Left lobe of liver (tissue), 2 donors: ENCODE measurements at regions not wholly inside any gene's neighbourhood (a gene's known extent, or its start where the extent isn't known, plus 50 kb on each side); places are given as distances from the start of the nearest gene placed in this dataset.
A peak's percentile ranks its signal among the peaks of the same experiment; 100 is the strongest.

Source experiments
- ATAC-seq: fragments of 200-7000 bp; cut with Tn5 transposase; one replicate; pipeline ENCODE4 v1.9.1; 2020; ENCODE audit warnings: mild to moderate bottlenecking, moderate library complexity
- DNase-seq: peaks from one replicate; pipeline ENCODE4 v3.0.0-alpha.2; 2020; ENCODE audit warnings: low spot score
- donor health status: DM: no; HTN: no; CAD: no; lungs with moderate emphysema.
- donor health status: DM: no; HTN: yes; CAD: no.

DNA sequence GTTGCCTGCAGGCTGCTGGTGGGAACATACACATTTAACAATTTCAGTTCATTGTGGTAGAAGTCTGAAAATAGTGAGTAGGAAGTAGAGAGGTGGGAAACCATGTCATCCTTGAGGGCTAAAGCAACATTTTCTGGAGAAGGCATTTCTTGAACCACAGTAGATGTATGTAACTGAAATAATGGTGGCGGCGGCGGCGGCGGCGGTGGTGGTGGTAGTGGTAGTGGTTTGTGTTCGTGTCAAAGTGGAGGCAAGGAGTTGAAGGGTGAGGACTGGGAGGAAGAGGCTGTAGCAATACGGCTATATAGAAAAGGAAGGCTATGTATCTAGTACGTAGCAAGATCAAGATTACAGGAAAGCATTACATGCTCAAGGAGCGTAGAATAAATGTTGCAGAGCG lies 1381.6 kb upstream of the TENM3 start:
- ATAC-seq = no peak
- no peak for DNase-seq

DNA sequence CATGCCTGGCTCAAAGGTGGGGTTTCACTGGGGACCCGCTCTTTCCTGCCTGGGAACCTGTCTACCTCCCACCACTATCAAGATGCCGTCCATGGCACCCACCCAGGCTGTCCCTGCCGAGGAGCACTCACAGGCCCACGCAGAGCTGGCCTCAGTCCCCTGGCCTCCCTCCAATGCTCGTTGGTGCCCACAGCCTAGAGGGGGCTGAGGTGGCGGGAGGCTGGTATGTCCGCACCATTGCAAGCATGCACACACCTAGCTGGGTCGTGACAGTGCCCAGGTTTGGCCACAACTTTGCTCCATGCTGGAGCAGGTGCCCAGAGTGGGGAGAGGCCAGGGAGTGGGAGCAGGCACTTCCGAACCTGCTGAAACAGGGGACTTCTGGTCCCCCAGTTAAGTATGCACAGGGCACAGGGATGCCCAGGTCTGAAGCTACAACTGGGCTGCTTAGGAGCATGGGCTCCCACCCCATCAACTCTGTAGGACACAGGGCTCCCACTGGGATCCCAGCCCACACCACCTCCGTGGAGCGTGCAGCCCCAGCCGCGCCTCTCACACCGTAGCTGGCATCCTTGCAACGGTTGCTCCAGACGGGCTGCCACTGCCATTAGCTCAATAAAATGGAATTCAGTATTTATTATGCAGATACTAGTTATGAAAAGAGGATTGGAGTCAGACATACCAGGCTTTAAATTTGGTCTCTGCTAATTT lies 1376.1 kb upstream of the TENM3 start:
- ATAC-seq = no peak
- no peak for DNase-seq

DNA sequence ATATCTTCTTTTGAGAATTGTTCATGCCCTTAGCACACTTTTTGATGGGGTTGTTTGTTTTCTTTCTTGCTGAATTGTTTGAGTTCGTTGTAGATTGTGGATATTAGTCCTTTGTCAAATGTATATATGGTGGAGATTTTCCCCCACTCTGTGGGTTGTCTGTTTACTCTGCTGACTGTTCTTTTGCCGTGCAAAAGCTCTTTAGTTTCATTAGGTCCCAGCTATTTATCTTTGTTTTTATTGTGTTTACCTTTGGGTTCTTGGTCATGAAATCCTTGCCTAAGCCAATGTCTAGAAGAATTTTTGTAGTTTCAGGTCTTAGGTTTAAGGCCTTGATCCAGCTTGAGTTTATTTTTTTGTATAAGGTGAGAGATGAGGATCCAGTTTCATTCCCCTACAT lies 1372.6 kb upstream of the TENM3 start:
- DNase-seq (no peak), ATAC-seq (no peak)

DNA sequence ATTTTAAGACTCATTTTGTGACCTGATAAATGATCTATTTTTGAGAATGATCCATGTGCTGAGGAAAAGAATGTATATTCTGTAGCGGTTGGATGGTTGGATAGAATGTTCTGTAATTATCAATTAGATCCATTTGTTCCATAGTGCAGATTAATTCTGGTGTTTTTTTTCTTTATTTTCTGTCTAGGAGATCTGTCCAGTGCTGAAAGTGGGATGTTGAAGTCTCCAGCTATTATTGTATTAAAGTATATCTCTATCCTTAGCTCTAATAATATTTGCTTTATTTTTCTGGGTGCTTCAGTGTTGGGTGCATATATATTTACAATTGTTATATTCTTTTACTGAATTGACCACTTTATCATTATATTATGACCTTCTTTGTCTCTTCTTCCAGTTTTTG lies 1344.9 kb upstream of the TENM3 start:
- ATAC-seq (no peak), DNase-seq (no peak)

DNA sequence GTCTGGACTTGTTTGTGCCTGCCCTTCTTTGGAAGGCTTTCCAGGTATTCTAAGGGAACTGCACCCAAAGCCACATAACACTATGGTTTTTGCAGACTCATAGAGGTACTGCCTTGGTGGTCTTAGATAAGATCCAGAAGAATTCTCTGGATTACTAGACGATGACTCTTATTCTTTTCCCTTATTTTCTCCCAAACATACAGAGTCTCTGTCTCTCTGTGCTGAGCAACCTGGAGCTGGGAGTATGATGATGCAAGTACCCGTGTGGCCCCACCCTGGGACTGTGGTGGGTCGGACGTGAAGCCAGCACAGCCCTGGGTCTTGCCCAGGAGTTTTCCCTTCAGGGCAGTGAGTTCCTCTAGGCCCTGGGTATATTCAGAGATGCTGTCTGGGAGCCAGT lies 1342.4 kb upstream of the TENM3 start:
- no peak for DNase-seq
- no peak for ATAC-seq

DNA sequence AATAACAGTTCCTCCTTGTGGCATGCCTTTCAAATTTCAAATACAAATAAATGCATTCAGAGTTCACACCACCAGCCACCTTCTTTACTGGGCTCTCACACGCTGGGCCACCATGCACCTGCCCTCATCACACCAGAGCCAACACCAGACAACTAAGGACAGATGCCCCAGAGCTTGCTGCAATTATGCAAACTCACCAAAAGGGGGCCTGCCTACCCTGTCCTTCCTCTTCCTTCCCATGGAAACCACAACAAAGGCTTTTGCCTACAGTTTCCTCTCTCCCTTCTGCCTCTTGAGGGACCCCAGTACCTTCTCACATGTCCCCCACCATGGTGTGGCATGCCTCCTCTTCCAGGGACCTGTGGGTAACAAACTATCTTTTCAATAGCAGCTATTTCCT lies 1333.9 kb upstream of the TENM3 start:
- DNase-seq = no peak
- peak; percentile 34 for ATAC-seq

DNA sequence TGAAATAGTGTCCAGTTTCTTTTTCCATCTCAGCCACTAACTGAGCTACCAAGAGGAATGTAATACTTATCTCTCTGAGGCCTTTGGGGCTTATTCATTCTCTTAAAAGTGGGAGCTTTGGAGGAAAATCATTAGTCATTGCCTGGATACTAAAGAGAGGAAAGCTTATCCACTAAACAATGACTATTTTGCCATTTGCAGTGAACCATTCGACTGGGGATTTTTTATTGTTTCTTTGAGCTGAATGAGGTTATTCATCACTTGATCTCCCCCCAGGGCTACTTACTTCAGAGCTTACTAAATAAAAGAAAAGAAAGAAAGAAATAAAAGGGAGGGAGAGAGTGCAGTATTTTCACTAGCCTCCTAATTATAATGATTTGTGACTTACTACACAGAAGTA lies 1329.5 kb upstream of the TENM3 start:
- ATAC-seq = no peak

DNA sequence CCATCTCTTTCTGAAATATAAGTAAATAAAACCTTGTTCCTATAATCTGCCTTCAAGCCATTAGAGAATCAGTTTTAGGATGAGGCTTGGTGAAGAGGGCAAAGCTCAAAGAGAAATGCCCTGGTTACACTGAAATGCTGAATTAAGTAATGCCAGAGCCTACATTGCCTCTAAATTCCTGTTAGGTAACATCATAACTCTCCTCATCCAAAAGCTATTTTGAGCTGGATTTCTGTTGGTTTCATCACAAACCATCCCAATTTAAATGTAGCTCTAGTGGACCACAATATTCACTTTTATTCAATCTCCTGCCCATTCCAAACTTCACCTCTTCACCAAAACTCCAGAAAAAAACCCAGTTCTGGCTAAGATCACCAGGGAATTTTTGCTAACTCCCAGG lies 1319.7 kb upstream of the TENM3 start:
- ATAC-seq (no peak), DNase-seq (no peak)

More for the DNA sequence above, 1329.5 kb upstream of the TENM3 start:
- no peak for DNase-seq

DNA sequence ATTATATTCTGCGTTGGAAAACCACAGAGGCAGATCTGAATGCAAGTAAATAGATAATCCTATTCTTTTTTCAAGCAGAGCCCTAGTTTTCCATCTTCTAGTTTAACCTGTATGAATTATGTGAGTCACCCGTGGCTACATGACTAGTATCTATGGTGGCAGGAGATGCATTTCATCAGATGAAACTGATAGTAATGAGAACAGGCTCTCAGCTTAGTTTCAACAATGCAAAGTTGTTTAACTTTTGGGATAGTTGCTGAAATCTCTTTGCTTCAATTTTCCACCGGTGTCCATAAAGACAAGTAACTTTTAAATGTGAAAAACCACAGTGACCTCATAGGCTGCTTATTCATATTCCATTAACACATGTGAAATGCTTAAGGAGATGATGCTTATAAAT lies 1317.4 kb upstream of the TENM3 start:
- ATAC-seq (no peak), DNase-seq (no peak)

DNA sequence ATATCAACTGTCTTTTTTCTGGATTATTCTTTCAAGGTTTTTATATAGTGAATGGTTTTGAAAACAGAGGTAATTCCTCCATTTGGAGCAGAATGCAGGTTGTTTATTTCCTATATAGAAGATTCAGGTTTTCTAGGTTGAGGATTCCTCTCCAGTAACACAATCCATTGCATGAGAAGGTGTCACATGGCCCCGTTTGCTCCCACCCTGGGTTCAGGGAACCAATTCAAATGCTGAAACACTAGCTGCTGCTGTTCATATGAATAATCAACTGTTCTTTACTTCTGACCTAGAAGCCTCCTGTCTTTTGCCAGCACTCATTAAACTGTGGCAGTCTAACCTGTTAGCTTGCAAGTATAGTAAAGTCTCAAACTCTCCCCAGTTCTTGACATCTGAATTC lies 1316.9 kb upstream of the TENM3 start:
- DNase-seq (no peak), ATAC-seq (no peak)

DNA sequence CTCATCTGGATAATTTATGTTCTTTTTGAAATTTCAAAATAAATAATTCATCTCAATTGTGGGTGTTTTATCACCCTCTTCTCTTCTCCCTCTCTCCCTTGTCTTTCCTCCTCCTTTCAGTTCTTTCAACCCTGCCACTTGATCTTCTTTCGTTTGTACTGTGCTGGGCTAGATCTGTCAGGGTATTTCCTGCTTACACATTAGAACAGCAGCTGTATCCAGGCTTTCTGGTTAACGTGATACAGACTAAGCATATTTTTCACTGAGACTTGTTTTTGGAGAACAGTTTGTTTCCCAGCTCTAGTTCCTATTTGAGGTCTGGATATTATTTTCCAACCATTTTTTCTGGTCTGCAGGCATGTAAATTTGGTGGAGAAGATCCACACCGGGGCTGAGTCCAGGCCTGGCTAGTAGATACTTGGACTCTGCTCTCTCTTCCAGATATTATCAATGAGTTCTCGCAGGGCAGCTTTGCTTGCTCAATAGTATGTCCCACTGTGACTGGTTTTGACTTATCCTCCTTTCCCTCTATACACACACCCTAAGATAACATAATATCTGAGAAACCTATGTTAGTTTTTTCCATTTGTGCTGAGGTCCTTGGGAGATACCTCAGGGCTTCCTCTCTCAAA lies 1310.7 kb upstream of the TENM3 start:
- DNase-seq (no peak), ATAC-seq (peak; percentile 73)

DNA sequence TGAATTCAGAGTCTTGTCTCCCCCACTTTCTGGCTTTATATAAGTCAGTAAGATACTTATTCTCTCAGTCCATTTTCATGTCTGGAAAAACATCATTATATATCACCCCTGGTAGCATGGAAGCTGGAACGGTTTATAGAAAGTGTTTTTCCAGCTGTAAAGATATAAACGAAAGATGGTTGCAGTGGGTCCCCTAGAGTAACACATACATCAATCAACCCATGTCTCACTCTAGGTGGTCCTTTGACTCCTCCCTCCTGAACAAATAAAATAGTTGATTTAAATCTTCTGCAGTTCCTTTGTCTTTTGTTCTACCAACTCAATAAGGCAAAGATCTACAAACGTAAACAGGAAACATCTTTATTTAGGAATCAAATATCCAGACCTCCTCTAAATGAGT lies 1306.1 kb upstream of the TENM3 start:
- ATAC-seq = no peak
- DNase-seq = no peak

DNA sequence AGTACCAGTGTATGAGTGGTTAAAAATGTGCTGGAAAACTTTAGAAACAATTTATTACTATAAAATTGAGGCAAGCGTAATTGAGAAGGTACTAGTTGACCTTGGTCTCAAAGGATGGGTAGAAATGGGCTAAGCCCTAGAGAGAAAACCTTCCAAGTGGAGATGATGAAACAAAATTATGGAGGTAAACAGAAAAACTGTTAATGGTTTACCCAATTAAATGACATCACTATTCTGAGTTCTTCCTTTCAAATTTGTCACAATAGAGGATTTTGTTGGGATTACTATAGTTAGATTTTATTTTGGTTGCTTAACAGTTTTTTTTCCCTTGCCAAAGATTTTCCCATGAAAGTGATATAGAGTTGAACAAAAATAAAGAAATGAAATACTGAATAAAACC lies 1302.5 kb upstream of the TENM3 start:
- DNase-seq = no peak
- no peak for ATAC-seq

DNA sequence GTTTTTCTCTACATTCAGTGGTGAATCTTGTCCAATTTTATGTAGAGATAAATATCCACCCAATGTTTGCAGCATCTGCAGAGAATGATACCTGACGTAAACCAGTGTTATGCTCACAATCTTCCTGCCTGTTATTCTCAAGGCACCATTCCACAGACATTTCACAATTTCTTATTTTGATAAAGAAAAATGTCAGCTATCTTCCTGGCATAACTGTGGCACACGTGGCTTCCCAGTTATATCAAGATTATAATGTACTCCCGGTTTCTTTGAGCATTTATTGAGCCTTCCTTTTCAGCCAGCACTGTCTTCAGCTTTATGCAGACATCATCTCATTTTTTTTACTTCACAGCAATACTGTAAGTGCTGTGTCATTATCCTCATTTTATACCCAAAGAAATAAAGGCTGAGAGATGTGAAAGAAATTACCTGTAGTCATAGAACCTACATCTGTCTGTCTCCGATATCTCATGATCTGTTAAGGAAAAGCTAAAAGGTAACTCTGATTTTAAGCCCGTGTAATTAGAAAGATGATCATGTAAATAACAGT lies 1300.8 kb upstream of the TENM3 start:
- no peak for DNase-seq
- no peak for ATAC-seq

DNA sequence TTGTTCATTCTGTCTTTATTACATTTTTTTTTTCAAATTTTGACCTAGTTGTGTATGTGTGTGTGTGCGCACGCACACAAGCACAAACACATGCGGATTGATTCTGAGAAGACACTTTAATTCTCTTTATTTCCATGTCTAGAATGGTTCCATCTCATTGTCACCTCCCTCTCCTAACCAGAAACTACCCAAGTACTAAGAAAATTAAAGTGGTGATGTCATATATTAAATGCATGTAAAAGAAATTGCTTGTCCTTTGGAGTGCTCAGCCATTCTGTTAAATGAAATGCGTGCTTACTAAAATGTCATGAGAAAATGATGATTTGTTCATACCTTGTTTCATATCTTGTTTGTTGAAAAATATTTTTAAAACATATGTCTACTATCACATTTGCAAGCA lies 1297.0 kb upstream of the TENM3 start:
- DNase-seq = no peak
- ATAC-seq = no peak

DNA sequence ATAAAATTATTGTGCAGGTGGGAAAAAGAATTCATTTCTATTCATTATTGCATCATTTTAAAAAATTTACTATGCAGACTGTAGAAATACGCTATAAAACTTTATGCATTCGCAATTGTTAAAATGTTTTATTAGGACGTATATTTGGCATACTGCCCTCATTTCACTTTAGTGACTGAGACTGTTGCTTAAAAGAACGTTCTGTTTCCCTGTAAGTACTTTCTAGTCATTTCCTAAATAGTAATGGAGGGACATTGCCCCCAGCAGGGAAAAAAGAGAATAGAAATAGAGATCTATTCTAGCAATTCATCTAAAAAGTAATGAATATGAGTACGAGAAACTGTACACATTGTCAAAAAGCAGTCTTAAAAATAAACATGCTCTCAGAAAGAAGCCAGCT lies 1295.8 kb upstream of the TENM3 start:
- no peak for DNase-seq
- no peak for ATAC-seq

DNA sequence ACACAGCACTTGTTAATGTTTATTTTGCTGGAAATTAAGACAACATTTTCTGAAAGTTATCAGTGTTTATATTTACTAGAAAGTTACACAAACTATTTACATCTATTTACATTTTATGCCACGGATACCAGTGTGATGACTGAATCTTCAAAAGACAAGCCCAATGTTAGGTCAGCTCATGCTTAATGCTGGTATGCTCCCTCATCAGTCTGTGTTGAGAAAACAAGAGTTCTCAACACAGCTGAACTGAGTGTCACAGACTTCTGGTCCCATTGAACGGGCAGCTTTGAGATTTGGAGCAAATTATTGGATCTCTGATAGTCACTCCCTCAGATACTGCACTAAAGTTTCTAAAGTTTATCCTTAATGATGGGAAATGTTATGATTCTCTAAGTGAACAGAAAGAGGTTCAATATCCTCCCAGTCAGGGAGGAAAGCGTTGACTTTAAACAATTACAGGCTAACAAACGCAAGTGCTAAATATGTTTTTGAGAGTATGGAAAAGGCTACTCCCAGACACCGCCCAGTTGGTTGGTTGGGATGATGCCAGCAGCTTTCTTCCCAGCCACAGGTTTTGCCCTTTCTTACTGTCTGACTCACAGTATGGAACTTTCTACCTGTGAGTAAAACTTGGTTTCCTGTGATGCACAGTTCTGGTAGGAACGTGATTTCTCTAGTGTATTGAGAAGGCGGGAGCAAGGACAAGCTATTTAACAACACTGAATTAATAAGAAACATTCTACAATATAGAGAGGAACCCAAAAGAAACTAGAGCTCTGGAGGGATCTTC lies 1293.6 kb upstream of the TENM3 start:
- no peak for ATAC-seq
- DNase-seq = no peak

DNA sequence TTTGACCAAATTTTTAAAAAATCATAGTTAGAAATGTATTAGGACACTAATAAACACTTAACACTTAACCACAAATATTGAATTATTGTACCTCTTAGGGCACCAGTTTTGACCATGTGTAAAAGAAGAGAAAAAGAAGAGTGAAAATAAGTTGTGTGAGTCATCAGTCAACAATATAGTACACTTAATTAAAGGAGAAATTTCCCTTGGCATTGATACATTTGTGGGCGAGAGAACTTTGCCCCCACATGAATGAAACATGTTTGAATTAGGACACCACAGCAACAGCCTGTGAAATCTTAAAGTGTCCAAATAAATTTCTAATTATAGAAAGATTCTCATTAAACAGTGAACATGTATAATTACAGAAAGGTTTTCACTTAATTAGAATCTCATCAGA lies 1292.8 kb upstream of the TENM3 start:
- no peak for DNase-seq

DNA sequence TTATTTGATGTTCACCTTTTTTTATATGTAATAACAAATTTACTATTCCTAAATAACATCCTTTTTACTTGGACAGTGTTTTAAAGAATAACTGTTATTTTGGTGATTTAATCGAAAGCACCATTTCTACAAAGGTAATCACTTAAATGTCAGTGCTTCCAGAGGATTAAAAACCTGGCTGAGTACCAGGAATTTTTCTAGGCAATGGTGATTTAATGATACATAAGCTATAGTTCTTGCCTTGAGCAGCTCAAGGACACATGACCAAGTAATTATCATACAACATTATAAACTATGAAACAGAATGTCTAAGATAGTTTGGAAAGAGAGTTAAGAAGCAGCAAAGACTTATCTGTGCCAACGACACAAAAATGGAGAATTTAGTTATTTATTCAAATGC lies 1291.9 kb upstream of the TENM3 start:
- ATAC-seq (no peak), DNase-seq (no peak)

More for the DNA sequence above, 1292.8 kb upstream of the TENM3 start:
- peak; percentile 44 for ATAC-seq

DNA sequence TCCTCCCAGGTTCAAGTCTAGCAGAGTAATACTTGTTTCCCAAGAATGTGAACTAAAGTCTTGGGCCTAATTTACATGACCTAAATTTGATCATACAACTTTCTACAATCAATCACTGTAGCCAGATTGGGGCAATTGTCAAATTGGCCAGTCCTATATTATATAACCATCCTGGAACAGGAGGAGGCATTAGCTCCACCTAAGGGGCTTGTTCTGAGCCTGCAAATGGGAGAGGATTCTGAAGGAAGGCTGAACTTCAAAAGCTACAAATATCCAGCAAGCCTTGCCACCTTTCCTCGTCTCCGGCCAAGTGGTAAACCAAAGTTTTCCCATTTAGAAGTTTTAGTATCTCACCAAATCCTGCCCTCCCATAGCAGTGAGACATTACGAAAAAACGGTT lies 1289.6 kb upstream of the TENM3 start:
- no peak for DNase-seq
- peak; percentile 58 for ATAC-seq

DNA sequence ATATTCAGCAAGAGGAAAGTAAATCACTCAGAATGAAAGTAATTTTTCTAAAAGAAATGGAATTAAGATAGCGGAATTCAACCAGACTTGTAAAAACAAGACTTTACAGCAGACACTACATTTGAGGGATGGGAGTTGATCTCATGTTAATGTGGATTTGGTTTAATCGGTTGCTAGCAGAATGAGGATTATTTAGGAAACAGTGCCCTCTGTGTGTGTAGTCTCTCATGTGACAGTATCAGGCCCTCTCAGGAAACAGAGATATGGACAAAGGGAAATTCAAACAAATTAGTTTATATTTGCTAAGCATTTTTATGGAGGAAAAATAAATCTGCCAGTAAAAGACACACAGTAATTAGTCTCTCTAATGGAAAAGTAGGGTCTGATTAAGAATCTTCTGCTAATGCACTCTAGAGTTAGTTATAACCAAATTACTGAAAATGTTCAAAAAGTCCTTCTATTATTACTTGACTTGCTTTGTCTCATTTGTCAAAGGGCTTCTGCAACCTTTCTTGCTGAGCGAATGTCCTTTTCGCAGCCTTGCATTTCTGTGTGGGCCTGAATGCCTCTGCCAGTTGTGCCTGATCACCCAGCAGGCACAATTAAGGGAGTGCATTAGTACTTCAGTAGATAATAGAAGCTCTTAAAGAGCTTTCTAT lies 1282.3 kb upstream of the TENM3 start:
- ATAC-seq (peak; percentile 36), DNase-seq (no peak)
